GM12878 (cell line): ENCODE measurements at regions not wholly inside any gene's neighbourhood (a gene's known extent, or its start where the extent isn't known, plus 50 kb on each side); places are given as distances from the start of the nearest gene placed in this dataset.
"Not testable (repeated sequence)": the region's sequence is repeated elsewhere in the genome, so short reads cannot be mapped to it uniquely, and the experiment has no call there.

Source experiments
- CREB1 ChIP-seq: IDR thresholded peaks from 2 replicates; pipeline ENCODE4 v1.6.1; 2012; ENCODE audit warnings: low read depth, mild to moderate bottlenecking, inconsistent platforms
- CTCF ChIP-seq, 3 experiments: IDR thresholded peaks in 2 of 3; conservative IDR thresholded peaks in 1 of 3; 2 replicates each; pipeline ENCODE4 v1.5.1; 2011; ENCODE audit warnings: low read depth in 3 of 3, low read length in 3 of 3, mild to moderate bottlenecking in 3 of 3, control low read depth in 2 of 3, moderate library complexity in 2 of 3, inconsistent platforms in 1 of 3, mixed read lengths in 1 of 3; ENCODE audit not compliant: control insufficient read depth in 2 of 3, insufficient read depth in 1 of 3; ENCODE audit errors: extremely low read depth in 1 of 3
- ETV6 ChIP-seq, 2 experiments: fragments of 450-650 bp in 1 of 2; IDR thresholded peaks in 1 of 2; conservative IDR thresholded peaks in 1 of 2; 2 replicates each; pipeline ENCODE4 v1.6.1; 2014; ENCODE audit warnings: antibody characterized with exemption in 1 of 2, borderline replicate concordance in 1 of 2, low read depth in 1 of 2, mild to moderate bottlenecking in 1 of 2, moderate library complexity in 1 of 2
- HDAC2 ChIP-seq: fragments of 200-600 bp; sonication (generic); IDR thresholded peaks from 2 replicates; pipeline ENCODE4 v1.6.1; 2017
- MYC ChIP-seq: IDR thresholded peaks from 2 replicates; pipeline ENCODE4 v1.6.1; 2011; ENCODE audit warnings: mild to moderate bottlenecking, low read length, moderate library complexity, inconsistent platforms; ENCODE audit not compliant: insufficient read depth, insufficient replicate concordance, insufficient read length, severe bottlenecking
- PAX5 ChIP-seq: IDR thresholded peaks from 2 replicates; pipeline ENCODE4 v1.6.1; 2011; ENCODE audit warnings: low read depth, low read length, borderline replicate concordance
- POLR2A ChIP-seq: IDR thresholded peaks from 2 replicates; pipeline ENCODE4 v1.6.1; 2011; ENCODE audit warnings: low read depth, mild to moderate bottlenecking, low read length
- RAD21 ChIP-seq: IDR thresholded peaks from 2 replicates; pipeline ENCODE4 v1.6.1; 2011; ENCODE audit warnings: mild to moderate bottlenecking, low read depth, low read length, moderate library complexity; ENCODE audit not compliant: insufficient read depth
- RAD51 ChIP-seq: fragments of 450-650 bp; IDR thresholded peaks from 2 replicates; pipeline ENCODE4 v1.6.1; 2016; ENCODE audit warnings: moderate library complexity, mild to moderate bottlenecking, inconsistent platforms
- TF ChIP-seq, protein P1 (sequence below): IDR thresholded peaks from 2 replicates; pipeline ENCODE4 v1.6.1; 2011; ENCODE audit warnings: low read depth, low read length, improper control_type of control experiment, borderline replicate concordance

- TF ChIP-seq RAD21; PAX5; POLR2A; MYC; ETV6 (conservative IDR thresholded peaks at IDR 0.05 in 1 of 2, IDR thresholded peaks at IDR 0.05 in 1 of 2; ENCODE audit: borderline replicate concordance in 1 of 2, low read depth in 1 of 2); CTCF (IDR thresholded peaks at IDR 0.05 in 2 of 3, conservative IDR thresholded peaks at IDR 0.05 in 1 of 3; ENCODE audit: control insufficient read depth in 2 of 3, extremely low read depth in 1 of 3, insufficient read depth in 1 of 3, low read depth in 3 of 3, low read length in 3 of 3); CREB1; RAD51; HDAC2: not testable (repeated sequence)
- TF ChIP-seq, protein P1, sequence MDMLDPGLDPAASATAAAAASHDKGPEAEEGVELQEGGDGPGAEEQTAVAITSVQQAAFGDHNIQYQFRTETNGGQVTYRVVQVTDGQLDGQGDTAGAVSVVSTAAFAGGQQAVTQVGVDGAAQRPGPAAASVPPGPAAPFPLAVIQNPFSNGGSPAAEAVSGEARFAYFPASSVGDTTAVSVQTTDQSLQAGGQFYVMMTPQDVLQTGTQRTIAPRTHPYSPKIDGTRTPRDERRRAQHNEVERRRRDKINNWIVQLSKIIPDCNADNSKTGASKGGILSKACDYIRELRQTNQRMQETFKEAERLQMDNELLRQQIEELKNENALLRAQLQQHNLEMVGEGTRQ = not testable (repeated sequence)
Measured at GRCh38 chr21:41567237-41567636, 59.3 kb upstream of the TMPRSS2 start.
